ENCODE measurements at regions not wholly inside any gene's neighbourhood (a gene's known extent, or its start where the extent isn't known, plus 50 kb on each side); places are given as distances from the start of the nearest gene placed in this dataset.

- TF ChIP-seq CTCF (IDR thresholded peaks at IDR 0.05), result no peak
- no peak for TF ChIP-seq POLR2A (IDR thresholded peaks at IDR 0.05)
- TF ChIP-seq POLR2AphosphoS5 (IDR thresholded peaks at IDR 0.05; ENCODE audit: insufficient read depth in 1 of 2, low read depth in 1 of 2), result no peak
These were observed 598.8 kb downstream of the MAFB start for GRCh38 chr20:40090236-40090635.
